ENCODE measurements at regions not wholly inside any gene's neighbourhood (a gene's known extent, or its start where the extent isn't known, plus 50 kb on each side); places are given as distances from the start of the nearest gene placed in this dataset.

GRCh38 chr4:167867191-167867590, 225.1 kb upstream of the ANXA10 start:
- Histone ChIP-seq H3K14ac (ENCODE audit: insufficient read length) (no peak overlapping the region), H3K56ac (replicated peaks; ENCODE audit: insufficient read length, low read depth, low read length) (no peak overlapping the region), H2AFZ (ENCODE audit: low read length) (no peak overlapping the region), H3K27ac (ENCODE audit: low read depth, low read length) (no peak overlapping the region), H2BK120ac (replicated peaks; ENCODE audit: low read depth, low read length) (no peak overlapping the region), H3K4me3 (ENCODE audit: extremely low read depth in 1 of 4, insufficient read depth in 2 of 4, low read depth in 3 of 4, low read length in 4 of 4) (no peak overlapping the region), H3K23me2 (ENCODE audit: low read depth, low read length) (no peaks in the 10 kb centered on the region), H3K27me3 (replicated peaks in 1 of 4; ENCODE audit: control insufficient read depth in 3 of 4, extremely low read depth in 1 of 4, insufficient read depth in 3 of 4, low read length in 3 of 4) (no peaks in the 10 kb centered on the region), H4K5ac (ENCODE audit: insufficient read length, low read depth, low read length) (no peak overlapping the region), H2BK12ac (ENCODE audit: low read depth, low read length) (no peak overlapping the region), H3K79me2 (ENCODE audit: control insufficient read depth in 1 of 2, insufficient read depth in 2 of 2, low read length in 2 of 2) (no peaks in the 10 kb centered on the region), H3K18ac (ENCODE audit: extremely low read depth, low read length) (no peak overlapping the region), H3K36me3 (ENCODE audit: control insufficient read depth in 2 of 4, insufficient read depth in 4 of 4, low read length in 3 of 4) (no peaks in the 10 kb centered on the region), H3K4ac (replicated peaks; ENCODE audit: insufficient read length, low read depth, low read length) (no peak overlapping the region), H4K20me1 (replicated peaks in 1 of 2; ENCODE audit: control insufficient read depth in 1 of 2, insufficient read depth in 2 of 2, low read length in 2 of 2) (no peaks in the 10 kb centered on the region), H3K9ac (replicated peaks in 1 of 4; ENCODE audit: extremely low read depth in 1 of 4, low read depth in 3 of 4, low read length in 3 of 4) (no peak overlapping the region), H2BK20ac (ENCODE audit: low read length) (no peak overlapping the region), H3K4me1 (replicated peaks in 1 of 4; ENCODE audit: control insufficient read depth in 3 of 4, insufficient read depth in 4 of 4, low read length in 3 of 4) (no peaks in the 10 kb centered on the region), H3K4me2 (ENCODE audit: insufficient read depth in 1 of 2, low read depth in 2 of 2, low read length in 2 of 2) (no peak overlapping the region), H2BK15ac (ENCODE audit: low read length) (no peak overlapping the region), H4K8ac (ENCODE audit: extremely low read depth, insufficient read depth, low read length) (no peak overlapping the region), H3K23ac (ENCODE audit: insufficient read length) (no peak overlapping the region), H2BK5ac (ENCODE audit: low read depth, low read length) (no peak overlapping the region), H3K9me3 (ENCODE audit: insufficient read depth in 2 of 2, low read depth in 1 of 2, low read length in 1 of 2) (no peaks in the 10 kb centered on the region), H4K91ac (replicated peaks; ENCODE audit: insufficient read length, low read length) (no peak overlapping the region), H2AK5ac (ENCODE audit: low read depth, low read length) (no peak overlapping the region), H3K79me1 (ENCODE audit: low read depth, low read length) (no peaks in the 10 kb centered on the region)
- whole genome bisulfite sequencing, 2 experiments (ENCODE audit: extremely low coverage in 1 of 2, insufficient coverage in 1 of 2, insufficient read length in 1 of 2, insufficient replicate concordance in 2 of 2, low coverage in 1 of 2, low lambda C conversion rate in 2 of 2, missing lambda C conversion rate in 1 of 2), result 84% methylated on average over 3 of the region's 3 CpGs; no CpG with 5 or more reads in 1 of the 2 experiments
- no peak for DNase-seq (ENCODE audit: low read depth in 1 of 2, low spot score in 2 of 2)
- no peak for FAIRE-seq
- ChIA-PET CTCF (ENCODE audit: partially characterized antibody) (no interaction called here), POLR2A (ENCODE audit: partially characterized antibody) (no interaction called here)
- TF ChIP-seq POLR2A (IDR thresholded peaks at IDR 0.05; ENCODE audit: control extremely low read depth in 1 of 2, low read depth in 2 of 2, low read length in 2 of 2), result no peak
- TF ChIP-seq CBX5 (IDR thresholded peaks at IDR 0.05; ENCODE audit: low read depth, low read length), result no peak
- TF ChIP-seq YY1 (IDR thresholded peaks at IDR 0.05; ENCODE audit: low read depth, low read length), result no peak
- no peak for TF ChIP-seq EP300 (IDR thresholded peaks at IDR 0.05; ENCODE audit: borderline replicate concordance in 1 of 2, low read depth in 2 of 2, low read length in 2 of 2)
